ENCODE measurements at regions not wholly inside any gene's neighbourhood (a gene's known extent, or its start where the extent isn't known, plus 50 kb on each side); places are given as distances from the start of the nearest gene placed in this dataset.
"Not testable (repeated sequence)": the region's sequence is repeated elsewhere in the genome, so short reads cannot be mapped to it uniquely, and the experiment has no call there.

GRCh38 chr7:113562801-113563200 is 356.0 kb downstream of the PPP1R3A start:
- no peak for DNase-seq (ENCODE audit: low read depth in 1 of 2, low spot score in 2 of 2)
- H3K27ac ChIP-seq, result no peak overlapping the region
- no peaks in the 10 kb centered on the region for H3K4me1 ChIP-seq (replicated peaks)
- no peaks in the 10 kb centered on the region for H3K9me3 ChIP-seq (replicated peaks)
- H3K27me3 ChIP-seq (replicated peaks), result no peaks in the 10 kb centered on the region
- no peak overlapping the region for H3K4me3 ChIP-seq
- H3K36me3 ChIP-seq, result no peaks in the 10 kb centered on the region

GRCh38 chr7:113562242-113562641 is 356.6 kb downstream of the PPP1R3A start:
- no peaks in the 10 kb centered on the region for H3K4me1 ChIP-seq (replicated peaks)
- no peaks in the 10 kb centered on the region for H3K27me3 ChIP-seq (replicated peaks)
- no peaks in the 10 kb centered on the region for H3K9me3 ChIP-seq (replicated peaks)
- no peak overlapping the region for H3K4me3 ChIP-seq
- H3K36me3 ChIP-seq, result no peaks in the 10 kb centered on the region
- no peak for DNase-seq (ENCODE audit: low read depth in 1 of 2, low spot score in 2 of 2)
- no peak overlapping the region for H3K27ac ChIP-seq

GRCh38 chr7:113561446-113561845 is 357.4 kb downstream of the PPP1R3A start:
- DNase-seq (ENCODE audit: low read depth in 1 of 2, low spot score in 2 of 2), result no peak
- no peak overlapping the region for H3K27ac ChIP-seq
- no peaks in the 10 kb centered on the region for H3K4me1 ChIP-seq (replicated peaks)
- H3K9me3 ChIP-seq (replicated peaks), result no peaks in the 10 kb centered on the region
- no peak overlapping the region for H3K4me3 ChIP-seq
- no peaks in the 10 kb centered on the region for H3K36me3 ChIP-seq
- no peaks in the 10 kb centered on the region for H3K27me3 ChIP-seq (replicated peaks)

GRCh38 chr7:113550966-113551365 is 367.8 kb downstream of the PPP1R3A start:
- no peak overlapping the region for H3K27ac ChIP-seq
- H3K27me3 ChIP-seq (replicated peaks), result no peaks in the 10 kb centered on the region
- no peak overlapping the region for H3K4me3 ChIP-seq
- DNase-seq (ENCODE audit: low read depth in 1 of 2, low spot score in 2 of 2), result no peak
- no peaks in the 10 kb centered on the region for H3K4me1 ChIP-seq (replicated peaks)
- H3K9me3 ChIP-seq (replicated peaks), result no peaks in the 10 kb centered on the region
- H3K36me3 ChIP-seq, result no peaks in the 10 kb centered on the region

- Histone ChIP-seq H3K36me3 (no peaks in the 10 kb centered on the region), H3K27me3 (replicated peaks) (no peaks in the 10 kb centered on the region), H3K9me3 (replicated peaks) (no peaks in the 10 kb centered on the region), H3K27ac (no peak overlapping the region), H3K4me1 (replicated peaks) (no peaks in the 10 kb centered on the region), H3K4me3 (no peak overlapping the region)
- no peak for DNase-seq (ENCODE audit: low read depth in 1 of 2, low spot score in 2 of 2)
Measured at GRCh38 chr7:113548561-113548960, 370.2 kb downstream of the PPP1R3A start.

GRCh38 chr7:113548137-113548536 is 370.7 kb downstream of the PPP1R3A start:
- no peaks in the 10 kb centered on the region for H3K9me3 ChIP-seq (replicated peaks)
- no peak for DNase-seq (ENCODE audit: low read depth in 1 of 2, low spot score in 2 of 2)
- H3K4me1 ChIP-seq (replicated peaks), result no peaks in the 10 kb centered on the region
- no peaks in the 10 kb centered on the region for H3K27me3 ChIP-seq (replicated peaks)
- no peak overlapping the region for H3K27ac ChIP-seq
- no peak overlapping the region for H3K4me3 ChIP-seq
- no peaks in the 10 kb centered on the region for H3K36me3 ChIP-seq

- Histone ChIP-seq H3K27ac (no peak overlapping the region), H3K36me3 (no peaks in the 10 kb centered on the region), H3K4me1 (replicated peaks) (no peaks in the 10 kb centered on the region), H3K27me3 (replicated peaks) (no peaks in the 10 kb centered on the region), H3K9me3 (replicated peaks) (no peaks in the 10 kb centered on the region), H3K4me3 (no peak overlapping the region)
- DNase-seq (ENCODE audit: low read depth in 1 of 2, low spot score in 2 of 2), result no peak
Measured at GRCh38 chr7:113521468-113521867, 397.3 kb downstream of the PPP1R3A start.

GRCh38 chr7:113519472-113519871 is 399.3 kb downstream of the PPP1R3A start:
- Histone ChIP-seq H3K4me1 (replicated peaks) (no peaks in the 10 kb centered on the region), H3K27me3 (replicated peaks) (no peaks in the 10 kb centered on the region), H3K36me3 (no peaks in the 10 kb centered on the region), H3K9me3 (replicated peaks) (no peaks in the 10 kb centered on the region), H3K27ac (no peak overlapping the region), H3K4me3 (no peak overlapping the region)
- DNase-seq (ENCODE audit: low read depth in 1 of 2, low spot score in 2 of 2), result no peak

GRCh38 chr7:113504691-113505090 is 386.3 kb upstream of the SMIM30 start:
- no peak overlapping the region for H3K4me3 ChIP-seq
- H3K4me1 ChIP-seq (replicated peaks), result no peaks in the 10 kb centered on the region
- no peaks in the 10 kb centered on the region for H3K9me3 ChIP-seq (replicated peaks)
- H3K27ac ChIP-seq, result no peak overlapping the region
- DNase-seq (ENCODE audit: low read depth in 1 of 2, low spot score in 2 of 2), result no peak
- no peaks in the 10 kb centered on the region for H3K36me3 ChIP-seq
- H3K27me3 ChIP-seq (replicated peaks), result no peaks in the 10 kb centered on the region

- Histone ChIP-seq H3K9me3 (replicated peaks) (no peaks in the 10 kb centered on the region), H3K36me3 (no peaks in the 10 kb centered on the region), H3K4me1 (replicated peaks) (no peaks in the 10 kb centered on the region), H3K27me3 (replicated peaks) (no peaks in the 10 kb centered on the region), H3K4me3 (no peak overlapping the region), H3K27ac (no peak overlapping the region)
- DNase-seq (ENCODE audit: low read depth in 1 of 2, low spot score in 2 of 2), result no peak
Measured at GRCh38 chr7:113504142-113504541, 385.8 kb upstream of the SMIM30 start.

GRCh38 chr7:113496586-113496985 is 378.2 kb upstream of the SMIM30 start:
- not testable (repeated sequence) for DNase-seq (ENCODE audit: low read depth in 1 of 2, low spot score in 2 of 2); H3K4me3 ChIP-seq; H3K27me3 ChIP-seq (replicated peaks); H3K27ac ChIP-seq; H3K9me3 ChIP-seq (replicated peaks); H3K36me3 ChIP-seq; H3K4me1 ChIP-seq (replicated peaks)

- not testable (repeated sequence) for H3K27me3 ChIP-seq (replicated peaks); H3K36me3 ChIP-seq; H3K4me1 ChIP-seq (replicated peaks); H3K9me3 ChIP-seq (replicated peaks); H3K4me3 ChIP-seq; DNase-seq (ENCODE audit: low read depth in 1 of 2, low spot score in 2 of 2); H3K27ac ChIP-seq
Measured at GRCh38 chr7:113494797-113495566, 376.6 kb upstream of the SMIM30 start.

GRCh38 chr7:113491305-113491704 is 373.0 kb upstream of the SMIM30 start:
- Histone ChIP-seq H3K27me3 (replicated peaks) (no peaks in the 10 kb centered on the region), H3K27ac (no peak overlapping the region), H3K36me3 (no peaks in the 10 kb centered on the region), H3K4me3 (no peak overlapping the region), H3K4me1 (replicated peaks) (no peaks in the 10 kb centered on the region), H3K9me3 (replicated peaks) (no peaks in the 10 kb centered on the region)
- DNase-seq (ENCODE audit: low read depth in 1 of 2, low spot score in 2 of 2), result no peak

GRCh38 chr7:113487925-113488731 is 369.8 kb upstream of the SMIM30 start:
- Histone ChIP-seq H3K27me3 (replicated peaks) (no peaks in the 10 kb centered on the region), H3K36me3 (no peaks in the 10 kb centered on the region), H3K4me3 (no peak overlapping the region), H3K9me3 (replicated peaks) (no peaks in the 10 kb centered on the region), H3K27ac (no peak overlapping the region), H3K4me1 (replicated peaks) (no peaks in the 10 kb centered on the region)
- DNase-seq (ENCODE audit: low read depth in 1 of 2, low spot score in 2 of 2), result no peak

Data from SJSA1 (cell line).